Suppressor macrophage treated with lipopolysaccharide for 1 hour (primary cell): ENCODE measurements at regions not wholly inside any gene's neighbourhood (a gene's known extent, or its start where the extent isn't known, plus 50 kb on each side); places are given as distances from the start of the nearest gene placed in this dataset.

Experiments used
- DNase-seq, 3 donors: peaks; one replicate each; pipeline ENCODE4 v3.0.0-alpha.2; 2020 to 2022

DNA sequence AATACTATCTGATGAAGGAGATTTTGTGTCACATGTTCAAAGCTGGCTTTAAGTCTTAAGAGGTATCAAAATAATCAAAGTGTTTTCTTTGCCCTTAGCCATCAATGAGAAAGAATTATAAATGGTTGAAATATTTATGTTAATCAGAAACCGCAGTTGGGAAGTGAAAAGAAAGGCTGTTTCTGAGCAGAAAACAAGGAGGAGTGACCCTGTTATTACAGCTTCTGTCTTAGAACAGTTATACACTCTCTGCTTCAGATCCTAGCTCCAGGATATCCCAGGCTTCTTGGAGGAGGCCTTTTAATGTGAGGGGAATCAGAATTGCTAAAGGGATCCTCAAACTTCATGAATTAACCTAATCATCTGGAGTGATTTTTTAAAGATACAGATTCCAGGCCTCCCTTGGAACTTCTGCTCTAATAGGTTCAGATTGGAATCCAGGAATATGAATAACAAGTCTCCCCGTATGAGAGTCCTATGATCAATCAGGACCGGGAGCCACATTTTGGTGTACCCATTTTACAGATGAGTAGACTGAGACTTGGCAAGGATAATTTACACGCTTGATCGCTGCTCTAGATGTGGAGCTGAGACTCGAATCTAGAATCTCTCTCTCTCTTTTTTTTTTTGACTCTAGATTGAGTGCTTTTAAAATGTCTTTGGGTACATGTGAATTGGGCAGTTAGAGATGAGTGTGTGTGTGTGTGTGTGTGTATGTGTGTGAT, 50.8 kb upstream of the JAG1 start:
- no peak for DNase-seq

DNA sequence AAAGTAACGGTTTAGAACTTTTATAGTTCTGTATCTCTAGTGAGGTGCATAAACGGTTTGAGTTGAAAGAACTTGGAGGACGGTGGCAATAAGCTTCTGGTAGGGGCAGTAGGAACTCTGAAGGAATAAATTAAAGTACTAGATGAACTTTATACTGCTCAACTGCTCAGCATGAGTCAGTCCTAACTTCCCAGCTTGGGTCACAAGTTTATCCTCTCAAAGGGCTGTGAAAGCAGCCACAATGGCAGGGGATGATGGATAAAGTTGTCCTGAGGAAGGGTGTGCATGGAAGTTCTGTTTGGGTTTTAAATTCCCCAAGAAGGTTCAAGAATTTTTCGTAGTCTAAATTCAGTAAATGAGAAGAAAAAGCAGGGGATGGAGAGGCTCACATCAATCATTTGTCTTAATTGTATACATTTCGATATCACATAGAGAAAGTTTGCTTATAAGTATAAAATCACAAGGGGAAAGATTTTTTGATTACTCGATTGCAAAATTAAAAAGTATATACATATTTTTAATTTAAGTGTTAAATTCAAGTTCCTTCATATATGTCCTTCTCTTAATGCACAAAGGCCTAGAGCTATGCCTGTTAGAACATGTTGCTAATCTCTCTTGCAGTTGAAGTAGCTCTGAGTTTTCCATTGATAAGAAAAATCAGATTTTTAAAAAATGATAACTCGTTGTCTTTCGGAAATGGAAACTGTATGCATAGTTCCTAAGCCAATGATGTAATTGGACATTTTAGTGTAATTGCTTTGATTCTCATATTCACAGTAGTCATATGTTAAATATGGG, 55.3 kb upstream of the JAG1 start:
- no peak for DNase-seq

DNA sequence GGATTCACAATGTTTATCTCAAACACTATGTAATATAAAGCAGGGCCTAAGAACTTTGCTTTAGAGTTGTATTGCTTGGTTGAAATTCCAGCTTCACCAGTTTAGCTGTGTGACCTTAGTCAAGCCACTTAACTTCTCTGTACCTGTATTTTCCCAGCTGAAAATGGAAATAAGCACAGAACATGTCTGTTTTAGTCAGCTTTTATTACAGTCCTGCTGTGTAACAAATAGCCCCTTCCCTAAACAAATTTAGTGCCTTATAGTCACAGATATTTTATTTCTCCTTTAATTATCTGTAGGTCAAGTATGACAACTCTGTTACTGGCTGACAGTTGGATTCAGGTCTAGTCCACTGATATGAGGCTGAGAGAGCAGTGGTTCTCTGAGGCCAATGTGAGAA, 56.0 kb upstream of the JAG1 start:
- no peak for DNase-seq

DNA sequence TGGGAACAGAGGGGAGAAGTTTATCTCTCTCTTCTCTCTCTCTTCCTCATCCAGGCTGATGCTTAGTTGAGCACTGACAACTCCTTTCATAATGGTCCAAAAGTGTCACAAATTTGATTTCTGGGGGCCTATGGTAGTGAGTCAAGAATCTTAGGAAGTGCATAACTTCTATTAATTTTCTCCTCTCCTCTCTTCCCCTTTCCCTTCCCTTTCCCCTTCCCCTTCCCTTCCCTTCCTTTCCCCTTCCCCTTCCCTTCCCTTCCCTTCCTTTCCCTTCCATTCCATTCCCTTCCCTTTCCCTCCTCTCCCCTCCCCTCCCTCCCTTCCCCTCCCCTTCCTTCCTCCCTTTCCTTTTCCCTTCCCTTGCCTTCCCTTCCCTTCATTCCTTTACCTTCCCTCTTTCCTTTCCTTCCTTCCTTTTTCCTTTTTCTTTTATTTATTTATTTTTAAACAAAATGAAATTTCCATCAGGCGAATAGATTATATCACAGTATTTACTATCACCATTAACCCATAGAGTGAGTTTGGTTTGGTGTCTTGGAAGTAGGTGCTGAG, 56.9 kb upstream of the JAG1 start:
- no peak for DNase-seq

DNA sequence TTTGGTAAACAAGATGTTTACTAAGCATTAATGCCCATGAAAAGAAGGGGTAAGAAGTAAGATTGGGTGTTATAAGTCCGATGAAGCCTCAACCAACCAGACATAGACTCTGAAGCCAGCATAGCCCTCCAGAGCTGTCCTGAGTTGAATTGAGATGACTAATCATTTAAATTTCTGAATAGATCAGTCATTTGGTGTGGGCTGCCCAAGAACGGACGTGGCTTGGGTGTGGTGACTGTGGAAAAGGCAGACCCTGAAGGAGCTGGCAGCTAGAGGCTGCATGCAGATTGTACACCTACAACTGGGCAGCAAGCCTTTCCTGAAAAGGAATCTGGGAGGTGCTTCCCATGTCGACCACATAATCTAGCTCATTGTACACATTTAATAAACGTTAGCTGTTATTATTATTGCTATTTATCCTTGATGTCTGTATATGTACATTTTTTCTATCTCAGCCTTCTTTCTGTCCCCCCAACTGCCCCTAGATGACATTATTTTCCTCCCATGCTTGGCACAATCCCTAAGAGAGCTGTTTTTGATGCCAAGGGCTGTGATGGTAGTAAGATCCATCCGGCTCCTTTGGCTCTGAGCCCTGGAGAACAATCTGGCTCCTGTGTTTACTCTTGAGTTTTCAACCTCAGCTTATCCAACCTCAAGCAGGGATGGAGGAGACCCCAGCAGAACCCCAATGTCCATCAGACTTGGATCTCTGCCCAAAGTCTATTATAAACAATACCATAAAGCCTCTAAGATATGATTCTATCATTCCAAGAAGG, 57.6 kb upstream of the JAG1 start:
- no peak for DNase-seq

DNA sequence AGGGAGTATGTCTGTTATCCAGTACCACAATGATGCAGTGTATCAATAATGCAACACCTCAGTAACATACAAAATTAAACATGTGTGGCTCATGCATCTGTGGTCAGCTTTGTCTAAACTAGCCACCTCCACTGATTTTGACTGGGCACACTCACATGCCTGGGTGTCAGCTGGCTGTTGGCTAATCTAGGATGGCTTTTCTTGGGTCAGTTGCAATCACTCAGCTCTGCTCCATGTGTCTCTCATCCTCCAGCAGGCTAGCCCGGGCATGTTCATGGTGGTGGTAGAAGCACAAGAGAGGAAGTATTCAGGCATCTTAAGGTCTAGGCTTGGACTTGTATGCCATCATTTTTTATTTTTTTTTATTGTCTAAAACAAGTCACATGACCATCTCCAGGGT, 59.3 kb upstream of the JAG1 start:
- DNase-seq, result no peak

DNA sequence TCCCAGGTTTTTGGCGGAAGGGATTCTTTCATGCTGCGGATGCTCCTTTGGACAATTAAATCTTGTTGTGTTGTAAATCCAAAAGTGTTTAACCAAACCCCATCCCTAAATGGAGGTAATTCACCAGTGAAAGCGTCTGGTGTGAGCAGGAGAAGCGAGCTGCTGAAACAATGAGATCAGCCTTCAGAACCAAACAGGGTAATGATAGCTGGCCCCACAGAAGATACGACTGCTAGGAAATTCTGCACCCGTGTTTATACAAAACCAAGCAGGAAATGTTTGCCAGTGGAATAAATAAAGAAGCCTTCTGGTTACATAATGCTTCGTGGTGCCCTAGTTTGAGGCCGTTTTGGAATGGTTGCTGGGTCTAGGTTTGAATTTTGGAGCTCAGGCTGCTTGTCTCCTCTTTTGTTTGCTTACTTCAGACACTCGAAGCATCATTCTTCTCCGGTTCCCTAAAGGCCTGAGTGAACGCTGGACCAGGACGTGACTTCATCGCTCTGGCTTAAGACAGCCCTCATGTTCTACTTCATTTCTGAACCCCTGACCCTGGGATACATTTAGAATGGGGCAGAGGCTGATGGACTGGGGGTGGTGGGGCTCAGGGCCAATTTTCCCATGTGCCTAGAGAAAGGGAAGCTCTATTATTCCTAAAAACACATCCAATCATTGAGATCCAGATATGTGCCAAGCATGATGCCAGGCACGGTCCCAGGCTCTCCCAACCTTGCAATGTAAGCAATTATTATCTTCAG, 61.6 kb upstream of the JAG1 start:
- no peak for DNase-seq

DNA sequence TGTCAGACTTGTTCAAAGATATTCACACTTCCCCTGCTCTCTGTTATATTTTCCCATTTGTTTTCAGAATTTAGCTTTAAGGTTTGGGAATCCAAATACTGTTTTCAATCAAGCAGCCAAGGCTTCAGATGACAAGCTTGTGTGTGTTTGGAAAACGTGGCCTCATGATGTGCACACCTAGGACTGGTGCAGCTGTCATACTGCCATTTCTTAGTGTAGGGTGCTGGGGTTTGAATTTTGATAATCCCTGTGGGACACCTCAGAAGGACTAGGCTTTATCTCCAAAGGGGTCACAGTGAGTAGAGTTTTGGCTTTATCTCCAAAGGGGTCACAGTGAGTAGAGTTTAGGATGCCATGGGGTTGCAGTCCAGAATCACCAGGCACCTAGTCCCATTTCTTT, 65.3 kb upstream of the JAG1 start:
- DNase-seq, result no peak

DNA sequence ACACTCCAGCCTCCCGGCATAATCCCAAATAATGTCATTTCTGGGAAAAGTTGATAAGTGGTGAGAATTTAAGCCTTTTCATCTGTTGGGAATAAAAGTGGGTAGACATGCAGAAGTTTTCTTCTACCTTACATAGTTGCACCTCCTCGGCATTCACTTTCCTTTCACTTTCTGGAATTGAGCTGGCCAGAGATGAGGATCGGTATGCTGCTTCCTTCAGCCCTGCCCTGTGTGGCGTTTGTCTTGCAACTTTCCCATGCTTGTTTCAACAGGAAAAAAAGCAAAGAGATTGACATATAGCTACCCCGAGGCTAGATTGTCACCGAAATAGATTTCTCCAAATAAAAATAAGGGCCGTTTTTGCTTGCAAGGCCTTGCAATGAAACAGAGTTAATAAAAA, 65.8 kb upstream of the JAG1 start:
- no peak for DNase-seq

DNA sequence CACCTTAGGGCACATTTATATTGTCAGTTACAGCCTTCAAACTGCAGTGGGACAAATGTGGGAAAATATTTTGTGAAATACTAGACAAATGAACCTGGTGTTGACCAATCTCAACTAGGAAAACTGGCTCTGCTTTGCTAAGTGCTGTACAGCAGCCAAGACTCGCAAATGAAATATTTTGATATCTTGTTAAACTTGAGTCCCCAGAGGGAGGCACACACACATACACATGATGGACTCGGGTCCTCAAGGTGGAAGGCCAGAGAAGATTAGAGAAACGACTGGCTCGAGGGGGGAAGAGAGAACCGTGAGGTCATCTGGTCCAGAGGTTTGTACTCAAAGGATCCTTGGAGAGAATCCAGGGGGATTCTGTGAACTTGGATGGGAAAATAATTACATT, 67.3 kb upstream of the JAG1 start:
- DNase-seq, result no peak

DNA sequence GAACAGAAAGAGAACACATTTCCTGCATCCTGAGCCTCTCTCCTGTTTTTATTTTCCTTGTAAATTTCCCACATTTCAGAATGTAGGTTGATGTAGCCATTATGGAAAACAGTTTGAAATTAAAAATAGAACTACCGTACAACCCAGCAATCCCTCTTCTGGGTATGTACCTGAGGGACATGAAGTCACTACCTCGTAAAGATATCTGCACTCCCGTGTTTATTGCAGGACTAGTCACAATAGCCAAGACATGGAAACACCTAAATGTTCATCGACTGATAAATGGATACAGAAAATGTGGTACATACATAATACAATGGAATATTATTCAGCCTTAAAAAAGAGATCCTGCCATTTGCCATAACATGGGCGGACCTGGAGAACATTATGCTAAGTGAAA, 72.0 kb upstream of the JAG1 start:
- DNase-seq, result no peak

DNA sequence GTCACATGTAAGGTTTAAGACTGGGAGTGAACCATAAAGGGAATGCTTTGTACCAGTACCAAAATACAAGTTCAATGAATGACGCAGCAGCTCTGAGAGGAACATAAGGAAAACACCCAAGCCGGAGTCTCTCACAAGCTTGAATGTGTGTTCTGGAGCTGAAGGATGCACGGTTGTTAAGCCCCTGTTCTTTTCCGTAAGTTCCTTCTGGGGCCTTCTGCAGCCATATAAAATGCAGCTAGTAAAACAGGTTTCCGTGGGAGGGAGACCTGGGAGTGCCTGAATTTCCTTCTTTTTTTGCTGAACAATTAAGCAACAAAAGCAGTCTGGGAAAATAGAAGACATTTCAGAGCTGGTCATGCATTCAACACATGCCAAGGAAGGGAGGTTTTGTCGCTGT, 73.2 kb upstream of the JAG1 start:
- no peak for DNase-seq

DNA sequence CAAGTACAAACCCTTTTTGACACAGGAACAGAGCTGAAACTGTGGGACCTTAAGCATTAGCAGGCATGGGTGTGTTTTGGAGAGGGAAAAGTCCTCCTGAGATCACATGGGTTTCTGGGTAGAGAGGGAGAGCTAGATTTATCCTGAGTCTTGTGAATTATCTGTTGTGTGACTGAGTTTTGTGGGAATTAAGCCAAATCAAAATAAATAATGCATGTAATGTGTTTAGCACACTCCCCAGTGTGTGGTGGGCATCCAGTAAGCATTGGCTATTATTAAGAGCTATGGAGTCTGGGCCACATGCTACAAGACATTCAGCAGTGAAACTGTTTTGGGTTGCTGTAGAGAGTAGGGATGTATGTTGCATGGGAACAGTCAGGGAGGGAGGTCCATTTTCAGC, 75.3 kb upstream of the JAG1 start:
- DNase-seq, result no peak

DNA sequence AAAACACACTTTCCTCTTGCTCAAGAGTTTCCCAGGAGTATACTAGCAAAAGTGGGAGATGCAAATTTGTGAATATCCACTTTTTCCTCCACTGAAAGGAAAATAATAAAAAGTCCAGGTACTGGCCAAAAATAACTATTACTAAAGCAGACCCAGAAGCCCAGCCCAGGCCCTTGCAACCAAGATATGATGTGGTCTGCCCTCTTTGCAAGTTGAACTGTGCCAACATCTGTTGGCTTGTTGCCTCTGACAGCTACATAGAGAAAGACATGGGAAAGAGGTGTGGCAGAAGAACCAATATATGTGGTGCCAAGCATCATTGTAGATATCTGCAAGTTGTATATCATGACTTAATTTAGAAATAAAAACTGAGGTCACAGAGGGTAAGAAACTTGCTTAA, 78.4 kb upstream of the JAG1 start:
- DNase-seq, result no peak

DNA sequence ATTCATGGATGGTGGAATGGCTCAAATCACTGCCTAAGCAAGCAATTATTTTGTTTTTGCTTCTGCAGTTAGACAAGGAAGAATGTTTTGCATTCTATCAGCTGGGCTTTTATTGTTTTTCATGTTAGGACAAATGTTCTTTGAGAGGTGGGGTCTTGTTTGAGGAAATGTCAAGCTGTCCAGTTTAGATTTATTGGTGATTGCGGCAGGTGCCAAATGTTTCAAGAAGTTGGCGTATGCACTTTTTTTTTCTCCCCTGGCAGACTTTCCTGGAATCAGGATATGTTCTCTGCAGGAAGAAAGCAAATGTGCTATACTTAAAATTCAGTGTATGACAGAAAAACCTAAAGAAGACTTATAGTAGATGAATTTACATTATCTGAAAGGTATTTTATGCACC, 81.0 kb upstream of the JAG1 start:
- DNase-seq, result no peak

DNA sequence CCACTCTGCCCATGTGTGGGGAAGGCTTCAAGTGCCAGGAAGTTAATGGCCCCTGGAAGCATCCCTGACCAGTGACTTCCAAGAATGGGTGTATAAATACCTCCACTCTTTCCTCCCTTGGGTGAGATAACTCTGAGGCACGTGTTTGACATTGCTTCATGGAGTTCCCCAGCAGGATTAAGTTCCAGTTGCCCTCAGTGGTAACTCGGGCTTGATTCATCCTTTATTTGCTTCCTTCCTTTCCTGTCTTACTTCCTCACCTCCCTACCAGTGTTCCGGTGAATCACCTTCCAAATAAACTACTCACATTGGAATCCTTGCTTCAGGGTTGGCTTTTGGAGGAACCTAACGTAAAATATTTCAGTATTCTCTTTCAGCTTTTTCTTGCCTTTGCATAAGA, 84.6 kb upstream of the JAG1 start:
- no peak for DNase-seq

DNA sequence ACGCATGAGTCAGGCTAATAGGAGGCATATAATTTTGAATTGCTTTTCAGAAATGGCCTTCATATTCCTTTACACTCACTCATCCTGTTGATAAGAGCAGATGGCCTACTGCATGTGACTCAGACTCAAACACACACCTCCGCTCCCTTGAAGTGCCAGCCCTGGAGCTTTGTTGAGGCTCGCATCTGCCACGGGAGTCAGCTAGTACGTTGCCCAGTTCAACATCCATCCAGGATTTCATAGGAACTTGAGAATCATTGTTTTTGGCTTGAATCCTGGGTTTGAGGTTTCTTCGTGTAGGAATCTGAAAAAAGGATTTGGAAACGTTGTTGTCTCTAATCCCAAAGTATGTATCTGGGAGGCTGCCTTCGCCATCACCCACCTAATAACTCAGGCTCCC, 87.4 kb upstream of the JAG1 start:
- DNase-seq, result no peak

DNA sequence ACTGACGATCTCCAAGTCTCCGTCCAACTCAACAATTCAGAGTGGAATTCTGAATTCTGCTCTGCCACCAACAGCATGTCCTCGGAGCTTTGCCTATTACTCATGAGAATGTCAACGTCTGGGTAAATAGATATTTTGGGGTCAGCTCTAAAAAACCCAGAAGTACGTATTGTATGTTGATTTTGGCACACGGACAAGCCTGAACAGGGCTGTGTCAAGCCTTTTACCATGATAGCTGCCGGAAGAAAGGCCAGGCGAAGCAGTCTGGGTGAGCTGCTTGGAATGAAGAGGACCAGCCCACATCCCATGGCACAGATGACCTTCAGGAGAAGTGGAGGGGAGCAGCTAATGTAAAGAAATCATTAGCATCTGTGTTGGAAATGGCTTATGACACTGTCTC, 88.0 kb upstream of the JAG1 start:
- DNase-seq, result no peak

DNA sequence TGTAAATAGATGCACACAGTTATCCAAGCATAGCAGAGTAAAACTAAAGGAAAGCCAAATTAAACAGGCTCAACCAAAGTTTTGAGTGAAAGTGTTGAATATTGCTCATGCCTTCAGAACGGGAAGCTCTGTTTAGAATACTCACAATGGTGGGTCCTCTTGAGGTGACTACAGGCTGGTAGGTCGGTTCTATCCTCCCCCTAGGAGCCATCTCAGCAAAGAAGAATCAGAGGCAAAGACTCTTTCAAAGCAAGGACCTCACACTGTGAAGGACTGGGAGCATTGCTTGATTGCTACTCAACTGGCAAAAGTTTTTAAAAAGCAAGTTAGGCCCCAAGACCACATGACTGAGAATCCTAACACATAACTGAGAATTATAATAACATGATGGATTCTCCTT, 88.4 kb upstream of the JAG1 start:
- DNase-seq, result no peak

DNA sequence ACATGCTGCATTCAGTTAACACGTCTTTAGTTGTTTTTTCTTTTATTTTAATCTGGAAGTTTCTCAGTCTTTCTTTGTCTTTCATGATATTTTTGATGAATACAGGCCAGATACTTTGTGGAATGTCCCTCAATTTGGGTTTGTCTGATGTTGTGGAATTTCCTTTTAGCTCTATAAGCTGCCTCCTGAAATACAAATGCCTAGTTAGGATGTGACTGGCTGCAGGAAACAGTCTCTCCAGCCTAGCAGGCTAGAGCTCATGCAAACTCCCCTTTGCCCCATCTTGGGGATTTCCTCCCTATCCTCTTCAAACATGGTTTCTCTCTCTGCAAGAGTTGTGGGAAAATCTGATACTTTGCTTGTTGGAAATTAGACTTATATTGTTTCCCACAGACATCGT, 89.3 kb upstream of the JAG1 start:
- no peak for DNase-seq

DNA sequence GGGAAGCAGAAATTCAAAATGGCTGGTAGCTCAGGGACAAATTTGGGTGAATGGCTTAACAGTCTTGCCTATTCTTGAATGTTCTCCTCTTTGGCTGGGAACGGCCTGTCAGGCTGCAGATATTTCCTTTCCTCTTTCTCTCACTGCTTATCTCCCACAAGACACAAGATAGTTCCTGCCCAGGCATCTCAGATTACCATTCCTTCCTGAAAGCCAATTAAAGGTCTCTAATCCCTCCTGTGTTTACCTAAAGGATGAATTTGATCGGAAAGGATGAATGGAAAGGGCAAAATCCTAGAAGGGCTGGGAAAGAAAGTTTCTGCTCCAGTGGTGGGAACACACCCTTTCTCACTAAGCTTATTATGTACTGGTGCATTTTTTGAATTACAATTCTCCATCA, 95.9 kb upstream of the JAG1 start:
- DNase-seq, result no peak

DNA sequence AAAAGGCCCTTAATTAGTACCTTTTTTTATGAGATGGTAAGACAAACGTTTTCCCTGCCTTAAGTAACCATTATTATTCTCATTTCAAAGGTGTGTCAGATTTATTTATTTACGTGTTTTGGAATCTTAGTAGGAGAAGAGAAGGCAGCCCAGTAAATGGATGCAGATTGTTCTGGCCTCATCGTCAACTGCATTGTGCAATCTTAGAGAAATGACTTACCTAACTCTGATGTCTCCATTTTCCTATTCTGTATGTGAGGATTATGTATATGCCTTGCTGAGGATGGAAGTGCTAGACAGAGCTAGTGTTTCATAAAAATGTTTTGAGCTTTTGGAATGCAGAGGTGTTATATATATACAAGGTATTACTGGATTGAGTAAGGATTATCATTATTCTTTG, 97.0 kb upstream of the JAG1 start:
- no peak for DNase-seq
